ENCODE measurements at regions not wholly inside any gene's neighbourhood (a gene's known extent, or its start where the extent isn't known, plus 50 kb on each side); places are given as distances from the start of the nearest gene placed in this dataset.

DNA sequence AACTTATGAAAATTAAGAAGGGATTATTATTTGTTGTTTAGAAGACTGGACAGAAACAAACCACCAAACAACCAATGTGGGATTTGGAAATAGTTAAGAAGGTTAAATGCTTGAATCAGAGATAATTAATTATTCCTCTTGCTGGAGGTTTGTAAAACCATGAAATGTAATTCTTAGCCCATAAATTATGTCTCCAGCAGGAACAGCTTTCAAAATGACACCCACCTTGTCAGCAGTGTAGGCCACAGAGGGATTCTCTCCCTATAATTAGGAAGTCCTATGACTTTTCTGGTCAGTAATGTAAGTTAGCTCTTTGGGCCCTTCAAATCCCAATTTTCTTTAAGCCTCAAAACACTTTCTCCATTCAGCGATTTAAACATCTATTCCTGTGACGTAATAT lies 63.3 kb downstream of the DRD1 start:
- TF ChIP-seq CTCF (IDR thresholded peaks at IDR 0.05; ENCODE audit: low read depth, low read length) (no peak), POLR2A (IDR thresholded peaks at IDR 0.05; ENCODE audit: extremely low read depth, insufficient read length) (no peak), MAX (IDR thresholded peaks at IDR 0.05; ENCODE audit: low read depth, low read length) (no peak)

Data from NB4 (cell line).